Keratinocyte (primary cell): ENCODE measurements at regions not wholly inside any gene's neighbourhood (a gene's known extent, or its start where the extent isn't known, plus 50 kb on each side); places are given as distances from the start of the nearest gene placed in this dataset.

Experiments
- DNase-seq: peaks from one replicate; pipeline ENCODE4 v3.0.0-alpha.2; 2011; ENCODE audit warnings: low read depth, missing footprints, low spot score
- FAIRE-seq: peaks from 2 replicates; lab custom pipeline; 2011; peaks lifted over from hg19 to GRCh38; lab: Jason Lieb, UNC
- H2AFZ ChIP-seq: 2 replicates; pipeline ENCODE4 v1.6.0; 2012; ENCODE audit warnings: low read length, control low read depth, inconsistent platforms; ENCODE audit not compliant: control insufficient read depth
- H3K27ac ChIP-seq: 2 replicates; pipeline ENCODE4 v1.5.1; 2011; ENCODE audit warnings: low read length; ENCODE audit not compliant: control insufficient read depth, insufficient read depth
- H3K27me3 ChIP-seq: 3 replicates; pipeline ENCODE4 v1.6.0; 2011; ENCODE audit warnings: low read length; ENCODE audit not compliant: control insufficient read depth, insufficient read depth; ENCODE audit errors: extremely low read depth
- H3K36me3 ChIP-seq, 2 experiments: 2 replicates in 1 of 2; 3 replicates in 1 of 2; pipeline ENCODE4 v1.5.1; 2011; ENCODE audit warnings: low read length in 2 of 2, mild to moderate bottlenecking in 1 of 2; ENCODE audit not compliant: control insufficient read depth in 2 of 2, insufficient read depth in 2 of 2; ENCODE audit errors: extremely low read depth in 1 of 2
- H3K4me1 ChIP-seq: 3 replicates; pipeline ENCODE4 v1.5.1; 2011; ENCODE audit warnings: low read length; ENCODE audit not compliant: control insufficient read depth, insufficient read depth; ENCODE audit errors: extremely low read depth
- H3K4me2 ChIP-seq: 3 replicates; pipeline ENCODE4 v1.6.0; 2011; ENCODE audit warnings: low read depth, low read length; ENCODE audit not compliant: control insufficient read depth, insufficient read depth; ENCODE audit errors: extremely low read depth
- H3K4me3 ChIP-seq, 3 experiments: fragments of 200-600 bp in 1 of 3; sonication (generic) in 1 of 3; 2 replicates in 2 of 3; 3 replicates in 1 of 3; pipeline ENCODE4 v1.5.1; 2011 to 2016; ENCODE audit warnings: low read length in 3 of 3, mild to moderate bottlenecking in 3 of 3, control low read depth in 2 of 3, inconsistent platforms in 1 of 3, low read depth in 1 of 3, mixed read lengths in 1 of 3, mixed run types in 1 of 3, moderate library complexity in 1 of 3; ENCODE audit not compliant: control insufficient read depth in 2 of 3, insufficient read depth in 2 of 3; ENCODE audit errors: extremely low read depth in 1 of 3
- H3K79me2 ChIP-seq: 2 replicates; pipeline ENCODE4 v1.6.0; 2012; ENCODE audit warnings: low read length; ENCODE audit not compliant: control insufficient read depth, insufficient read depth
- H3K9ac ChIP-seq: 3 replicates; pipeline ENCODE4 v1.6.0; 2011; ENCODE audit warnings: low read length; ENCODE audit not compliant: control insufficient read depth, insufficient read depth; ENCODE audit errors: extremely low read depth
- H3K9me1 ChIP-seq: 3 replicates; pipeline ENCODE4 v1.6.0; 2011; ENCODE audit warnings: low read length; ENCODE audit not compliant: control insufficient read depth, insufficient read depth; ENCODE audit errors: extremely low read depth
- H3K9me3 ChIP-seq: 2 replicates; pipeline ENCODE4 v1.5.1; 2012; ENCODE audit warnings: low read depth, low read length; ENCODE audit not compliant: control insufficient read depth
- H4K20me1 ChIP-seq: 3 replicates; pipeline ENCODE4 v1.6.0; 2011; ENCODE audit warnings: low read length; ENCODE audit not compliant: control insufficient read depth, insufficient read depth; ENCODE audit errors: extremely low read depth
- CTCF ChIP-seq, 3 experiments: IDR thresholded peaks in 1 of 3; conservative IDR thresholded peaks in 1 of 3; optimal IDR thresholded peaks in 1 of 3; 2 replicates in 2 of 3; 3 replicates in 1 of 3; pipeline versions ENCODE3 to v1.5.1; 2011; ENCODE audit warnings: low read length in 3 of 3, mild to moderate bottlenecking in 3 of 3, moderate library complexity in 2 of 3, control low read depth in 1 of 3, inconsistent platforms in 1 of 3; ENCODE audit not compliant: insufficient read depth in 2 of 3; ENCODE audit errors: extremely low read depth in 1 of 3
- EZH2 ChIP-seq: IDR thresholded peaks from one replicate; pipeline ENCODE4 v1.6.1; 2012; ENCODE audit warnings: inconsistent platforms, mild to moderate bottlenecking, low read length, moderate library complexity
- dilution Hi-C: fragments of 300-500 bp; cut with MboI; formaldehyde crosslinking; loops from one replicate; pipeline ENCODE4 v1.7.0; 2020; ENCODE audit warnings: low sequenced_read_pairs; ENCODE audit not compliant: extremely low pct_ligation_motif_present

- H3K36me3 ChIP-seq: no peaks in the 10 kb centered on the region
- no peak overlapping the region for H3K9ac ChIP-seq
- dilution Hi-C loops: loop anchor here (5.0 kb wide), 1 partner anchor 74 kb away; no protein-coding TSS in a partner anchor
- no peak overlapping the region for H3K27ac ChIP-seq
- no peaks in the 10 kb centered on the region for H3K27me3 ChIP-seq
- no peak for TF ChIP-seq EZH2
- no peaks in the 10 kb centered on the region for H3K4me1 ChIP-seq
- no peaks in the 10 kb centered on the region for H3K79me2 ChIP-seq
- FAIRE-seq: no peak
- no peak overlapping the region for H2AFZ ChIP-seq
- no peaks in the 10 kb centered on the region for H3K9me3 ChIP-seq
- H3K4me3 ChIP-seq: no peak overlapping the region
- no peaks in the 10 kb centered on the region for H4K20me1 ChIP-seq
- no peaks in the 10 kb centered on the region for H3K9me1 ChIP-seq
- no peak for DNase-seq
- H3K4me2 ChIP-seq: no peak overlapping the region
Observed at GRCh38 chr4:23235628-23236390, 543.1 kb downstream of the GBA3 start.

- DNase-seq (peak; percentile 4), FAIRE-seq (peak; percentile 52)
- dilution Hi-C loops: loop anchor here (5.0 kb wide), 1 partner anchor 72 kb away; no protein-coding TSS in a partner anchor
- Histone ChIP-seq H3K36me3 (no peaks in the 10 kb centered on the region), H3K4me2 (no peak overlapping the region), H3K27ac (no peak overlapping the region), H3K9me3 (no peaks in the 10 kb centered on the region), H3K79me2 (no peaks in the 10 kb centered on the region), H4K20me1 (no peaks in the 10 kb centered on the region), H3K9ac (no peak overlapping the region), H2AFZ (no peak overlapping the region), H3K27me3 (no peaks in the 10 kb centered on the region), H3K9me1 (no peaks in the 10 kb centered on the region), H3K4me1 (no peaks in the 10 kb centered on the region), H3K4me3 (no peak overlapping the region)
- TF ChIP-seq EZH2: no peak
- no peak for TF ChIP-seq CTCF (optimal IDR thresholded peaks at IDR 0.05 in 1 of 3, IDR thresholded peaks at IDR 0.05 in 1 of 3, conservative IDR thresholded peaks at IDR 0.05 in 1 of 3; ENCODE audit: extremely low read depth in 1 of 3, insufficient read depth in 2 of 3, low read length in 3 of 3)
Observed at GRCh38 chr4:23234716-23235115, 542.0 kb downstream of the GBA3 start.
